HS-27A (cell line): ENCODE measurements at regions not wholly inside any gene's neighbourhood (a gene's known extent, or its start where the extent isn't known, plus 50 kb on each side); places are given as distances from the start of the nearest gene placed in this dataset.

Experiments
- DNase-seq: peaks from one replicate; pipeline ENCODE4 v3.0.0-alpha.2; 2012; ENCODE audit warnings: low read depth, missing footprints

DNA sequence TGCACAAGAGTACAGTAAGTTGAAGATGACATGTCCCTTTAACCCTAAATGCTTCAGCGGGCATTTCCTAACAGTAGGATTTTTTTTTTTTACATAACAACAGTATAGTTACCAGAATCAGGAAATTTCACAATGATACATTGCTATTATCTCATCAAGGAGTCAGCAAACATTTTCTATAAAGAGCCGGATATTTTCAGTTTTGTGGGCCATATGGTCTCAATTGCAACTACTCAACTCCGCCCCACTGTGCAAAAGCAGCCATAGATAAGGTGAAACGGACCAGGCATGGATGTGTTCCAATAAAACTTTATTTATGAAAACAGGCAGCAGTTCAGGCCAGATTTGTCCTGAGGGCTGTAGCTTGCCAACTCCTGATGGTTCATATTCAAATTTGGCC is 130.6 kb downstream of the SMAD6 start:
- DNase-seq, result no peak

DNA sequence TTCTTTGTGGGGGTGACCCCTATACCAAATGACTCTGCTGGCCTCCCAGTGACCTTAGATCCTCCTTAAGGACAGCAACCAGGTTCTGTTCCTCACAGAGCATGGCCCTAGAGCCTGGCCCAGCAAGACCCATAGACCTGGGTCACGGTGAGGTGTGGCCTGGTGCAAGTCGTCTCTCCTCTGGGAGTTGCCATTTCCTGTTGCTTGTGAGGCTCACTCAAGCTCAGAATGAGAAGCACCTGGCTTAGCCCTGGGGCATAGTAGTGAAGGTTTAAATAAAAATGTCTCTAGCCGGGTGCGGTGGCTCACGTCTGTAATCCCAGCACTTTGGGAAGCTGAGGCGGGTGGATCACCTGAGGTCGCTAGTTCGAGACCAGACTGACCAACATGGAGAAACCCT is 131.3 kb downstream of the SMAD6 start:
- DNase-seq, result no peak

DNA sequence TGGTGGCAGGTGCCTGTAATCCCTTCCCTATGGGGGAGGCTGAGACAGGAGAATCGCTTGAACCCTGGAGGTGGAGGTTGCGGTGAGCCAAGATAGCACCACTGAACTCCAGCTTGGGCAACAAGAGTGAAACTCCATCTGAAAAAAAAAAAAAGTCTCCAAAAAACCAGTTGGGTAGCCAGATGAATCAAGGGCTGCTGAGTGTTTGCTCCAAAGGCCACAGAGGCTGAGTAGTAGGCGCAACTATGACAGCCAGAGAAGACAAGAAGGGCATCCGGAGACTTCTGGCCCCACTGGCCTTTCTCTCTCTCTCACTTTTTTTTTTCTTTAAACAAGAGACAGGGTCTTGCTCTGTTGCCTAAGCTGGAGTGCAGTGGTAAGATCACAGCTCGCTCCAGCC is 131.8 kb downstream of the SMAD6 start:
- no peak for DNase-seq

DNA sequence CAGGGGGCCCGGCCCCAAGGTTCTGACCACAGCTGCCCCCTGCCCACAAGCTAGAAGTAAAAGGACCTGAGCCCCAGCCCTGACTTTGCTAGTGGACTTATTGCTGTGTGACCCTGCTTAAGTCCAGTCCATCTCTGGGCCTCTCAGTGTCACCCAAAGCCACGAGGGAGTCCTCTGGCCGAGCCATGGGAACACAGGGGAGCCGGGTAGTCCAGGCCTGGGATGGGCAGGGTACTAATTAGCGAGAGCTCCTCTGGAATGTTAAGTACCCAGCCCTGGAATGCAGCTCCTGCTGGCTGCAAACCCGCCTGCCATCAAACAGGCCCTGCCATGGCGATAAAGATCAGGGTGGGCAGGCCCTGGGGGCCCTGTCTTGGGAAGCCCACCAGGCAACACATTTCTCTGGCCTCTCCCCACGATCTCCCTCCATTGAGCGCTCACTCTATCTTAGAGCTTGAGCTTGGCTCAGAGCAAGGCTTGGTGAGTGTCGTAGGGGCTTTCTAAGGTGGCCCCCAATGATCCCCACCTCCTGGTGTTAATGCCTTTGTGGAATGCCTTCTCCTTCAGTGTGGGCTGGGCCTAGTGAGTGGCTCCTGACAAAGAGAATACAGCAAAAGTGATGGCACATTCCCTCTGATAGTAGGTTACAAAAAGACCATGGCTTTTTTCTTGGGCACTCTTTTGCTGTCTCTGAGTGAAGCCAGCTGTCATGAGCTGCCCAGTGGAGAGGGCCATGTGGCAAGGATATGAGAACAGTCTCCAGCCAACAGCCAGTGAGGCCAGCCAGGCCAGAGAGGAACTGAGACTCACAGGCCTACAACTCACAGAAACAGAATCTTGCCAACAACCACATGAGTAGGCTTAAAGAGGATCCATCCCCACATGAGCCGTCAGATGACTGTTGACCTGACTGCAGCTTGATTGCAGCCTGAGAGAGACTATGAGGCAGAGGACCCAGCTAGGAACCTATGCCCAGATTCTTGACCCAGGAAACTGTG is 133.1 kb downstream of the SMAD6 start:
- DNase-seq, result no peak

DNA sequence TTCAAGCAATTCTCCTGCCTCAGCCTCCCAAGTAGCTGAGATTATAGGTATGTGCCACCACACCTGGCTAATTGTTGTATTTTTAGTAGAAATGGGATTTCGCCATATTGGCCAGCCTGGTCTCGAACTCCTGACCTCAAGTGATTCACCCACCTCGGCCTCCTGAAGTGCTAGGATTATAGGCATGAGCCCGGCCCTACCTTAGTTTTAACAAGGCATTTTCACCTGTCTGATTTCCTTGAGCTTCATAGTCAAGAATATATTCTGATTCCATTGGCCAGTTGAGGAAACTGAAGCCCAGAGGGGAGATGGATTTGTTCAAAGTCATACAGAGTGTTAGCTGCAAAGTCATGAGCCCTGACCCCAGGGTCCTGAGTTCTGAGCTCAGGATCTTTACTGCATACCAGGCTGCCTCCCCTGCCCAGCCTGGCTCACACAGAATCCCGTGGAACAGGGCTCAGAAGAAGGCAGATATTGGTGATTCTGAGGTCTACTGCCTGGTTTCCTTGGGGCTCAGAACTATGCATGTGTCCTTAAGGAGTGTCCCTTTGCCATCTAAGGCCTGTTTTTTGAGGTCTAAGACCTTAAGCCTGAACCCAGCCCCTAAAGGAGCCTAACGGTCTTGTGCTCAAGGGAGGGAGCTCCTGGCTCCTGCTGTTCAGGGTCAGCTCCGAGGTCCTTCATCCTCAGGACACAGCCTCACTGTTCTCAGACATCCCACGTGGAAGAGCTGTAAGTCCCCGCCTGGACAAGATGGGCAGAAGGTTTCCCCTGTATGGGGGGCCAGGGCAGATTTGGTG is 134.4 kb downstream of the SMAD6 start:
- no peak for DNase-seq

DNA sequence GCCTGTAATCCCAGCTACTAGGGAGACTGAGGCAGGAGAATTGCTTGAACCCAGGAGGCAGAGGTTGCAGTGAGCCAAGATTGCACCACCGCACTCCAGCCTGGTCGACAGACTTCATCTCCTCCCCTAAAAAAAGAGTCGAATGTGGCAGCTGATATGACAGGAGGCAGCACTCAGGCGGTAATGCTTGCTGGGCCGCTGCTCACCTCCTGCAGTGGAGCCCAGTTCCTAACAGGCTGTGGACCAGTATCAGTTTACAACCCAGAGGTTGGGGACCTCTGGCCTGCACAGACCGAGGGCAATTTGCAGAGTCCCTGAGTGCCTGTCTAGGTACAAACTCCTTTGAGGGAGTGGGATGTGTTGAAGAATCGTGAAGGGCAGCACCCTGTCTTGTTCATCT is 136.2 kb downstream of the SMAD6 start:
- no peak for DNase-seq

DNA sequence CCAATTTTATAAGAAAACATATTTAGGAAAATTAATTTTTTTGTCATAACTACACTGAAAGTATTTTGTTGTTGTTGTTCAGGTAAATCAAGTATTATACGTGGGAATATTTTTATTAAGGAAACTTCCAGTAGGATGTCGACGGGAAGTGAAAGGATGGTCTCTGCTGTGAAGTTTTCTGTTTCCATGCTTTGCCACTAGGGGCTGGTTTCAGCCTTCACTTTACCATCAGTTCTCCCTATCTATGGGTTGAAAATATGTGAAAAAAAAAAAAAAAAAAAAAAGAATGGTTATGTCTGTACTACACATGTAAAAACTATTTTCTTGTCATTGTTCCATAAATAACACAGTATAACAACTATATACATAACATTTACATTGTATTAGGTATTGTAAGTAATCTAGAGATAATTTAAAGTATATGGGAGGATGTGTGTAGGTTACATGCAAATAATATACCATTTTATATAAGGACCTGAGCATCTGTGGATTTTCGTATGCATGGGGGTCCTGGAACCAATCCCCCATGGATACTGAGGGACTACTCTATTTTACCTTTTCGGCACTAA is 136.7 kb downstream of the SMAD6 start:
- DNase-seq, result no peak

DNA sequence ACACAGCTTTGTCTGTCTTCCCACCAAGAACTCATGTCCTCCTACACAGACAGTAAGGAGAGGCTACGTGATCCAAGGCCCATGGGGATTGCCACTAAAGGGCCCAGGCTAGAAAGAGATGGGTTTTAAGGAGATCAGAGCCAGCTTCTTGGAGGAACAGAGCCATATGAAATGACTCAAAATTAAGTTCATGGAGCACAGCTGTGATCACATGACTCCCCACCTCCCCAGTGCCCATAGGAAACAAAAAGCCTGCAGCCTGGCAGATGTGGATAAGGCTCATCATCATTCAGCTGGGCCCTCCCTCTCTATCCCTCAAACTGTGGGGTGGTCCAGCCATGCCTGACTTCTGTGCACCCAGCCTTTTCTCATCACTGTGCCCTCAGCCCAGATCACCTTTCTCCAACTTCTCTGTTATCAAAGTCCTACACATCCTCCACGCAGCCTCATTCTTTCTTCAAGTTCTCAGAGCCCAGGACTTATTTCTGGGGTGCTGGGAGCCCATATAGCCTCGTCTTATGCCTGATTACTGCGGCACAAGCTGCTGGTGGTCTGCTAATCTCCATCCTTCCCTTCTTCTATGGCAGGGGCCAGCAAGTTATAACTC is 137.6 kb downstream of the SMAD6 start:
- no peak for DNase-seq

DNA sequence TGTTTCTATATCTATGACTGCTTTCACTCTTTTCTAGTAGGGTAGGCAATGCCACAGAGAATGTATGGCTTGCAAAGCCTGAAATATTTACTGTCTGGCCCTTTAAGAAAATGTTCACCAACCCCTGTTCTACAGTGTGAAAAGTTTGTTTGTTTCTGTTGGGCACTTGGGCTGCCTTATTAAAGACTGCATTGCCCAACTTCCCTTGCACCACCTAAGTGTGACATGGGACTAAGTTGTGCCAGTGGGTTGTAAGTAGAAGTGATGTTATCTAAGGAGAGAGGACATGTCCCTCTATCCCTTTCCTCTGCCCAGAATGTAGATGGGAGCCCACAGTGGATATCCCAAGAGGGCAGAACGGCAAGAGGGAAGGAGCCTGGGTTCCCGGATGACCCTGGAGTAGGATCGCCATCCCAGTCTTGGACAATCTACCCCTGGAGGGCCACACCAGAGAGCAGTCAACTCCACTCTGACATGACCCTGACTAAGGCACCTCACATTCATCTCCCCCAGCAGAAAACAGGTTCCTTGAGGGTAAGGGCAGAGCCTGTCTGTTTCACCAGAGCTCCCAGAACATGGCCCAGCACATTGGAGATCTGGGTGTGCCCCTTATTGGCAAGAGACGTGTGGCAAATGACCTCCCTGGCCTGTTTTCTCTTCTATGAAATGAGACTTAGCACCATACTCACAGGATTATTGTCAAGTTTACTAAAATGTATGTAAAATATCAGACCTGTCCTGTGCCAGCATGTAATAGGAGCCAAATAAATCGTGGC is 138.8 kb downstream of the SMAD6 start:
- DNase-seq, result no peak

DNA sequence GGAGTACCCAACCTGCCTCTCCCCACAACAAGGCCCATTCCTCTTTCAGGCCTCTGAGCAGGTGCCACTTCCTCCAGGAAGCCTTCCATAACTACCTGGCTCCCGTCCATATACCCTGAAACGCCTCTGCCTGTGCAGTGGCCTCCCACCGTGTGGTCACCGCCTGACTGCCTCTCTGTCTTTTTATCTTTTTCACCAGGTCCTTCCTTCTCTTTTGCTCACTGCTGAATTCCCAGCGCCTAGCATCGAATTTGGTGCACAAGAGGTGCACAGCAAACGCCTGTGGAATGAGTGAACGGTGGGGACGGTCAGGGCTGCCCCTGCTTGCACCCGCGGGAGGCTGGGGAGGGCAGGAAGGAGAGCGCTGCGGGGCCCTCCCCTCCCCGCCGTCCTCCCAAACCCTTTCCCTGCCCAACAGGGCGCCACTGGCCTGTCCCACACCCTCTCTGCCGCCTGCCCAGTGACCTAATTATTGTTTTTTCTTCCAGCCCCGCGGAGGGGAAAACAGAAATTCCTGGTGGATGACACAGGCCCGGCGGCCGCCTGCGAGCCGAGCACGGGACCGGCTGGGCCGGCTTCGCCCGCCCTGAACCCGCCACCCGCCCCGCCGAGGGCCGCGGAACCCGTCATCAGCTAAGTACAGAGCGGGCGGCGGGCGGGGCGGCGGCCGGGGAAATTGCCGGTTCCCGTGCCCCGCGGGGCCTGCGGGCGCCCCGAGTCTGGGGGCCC is 140.1 kb downstream of the SMAD6 start:
- peak; percentile 94 for DNase-seq

DNA sequence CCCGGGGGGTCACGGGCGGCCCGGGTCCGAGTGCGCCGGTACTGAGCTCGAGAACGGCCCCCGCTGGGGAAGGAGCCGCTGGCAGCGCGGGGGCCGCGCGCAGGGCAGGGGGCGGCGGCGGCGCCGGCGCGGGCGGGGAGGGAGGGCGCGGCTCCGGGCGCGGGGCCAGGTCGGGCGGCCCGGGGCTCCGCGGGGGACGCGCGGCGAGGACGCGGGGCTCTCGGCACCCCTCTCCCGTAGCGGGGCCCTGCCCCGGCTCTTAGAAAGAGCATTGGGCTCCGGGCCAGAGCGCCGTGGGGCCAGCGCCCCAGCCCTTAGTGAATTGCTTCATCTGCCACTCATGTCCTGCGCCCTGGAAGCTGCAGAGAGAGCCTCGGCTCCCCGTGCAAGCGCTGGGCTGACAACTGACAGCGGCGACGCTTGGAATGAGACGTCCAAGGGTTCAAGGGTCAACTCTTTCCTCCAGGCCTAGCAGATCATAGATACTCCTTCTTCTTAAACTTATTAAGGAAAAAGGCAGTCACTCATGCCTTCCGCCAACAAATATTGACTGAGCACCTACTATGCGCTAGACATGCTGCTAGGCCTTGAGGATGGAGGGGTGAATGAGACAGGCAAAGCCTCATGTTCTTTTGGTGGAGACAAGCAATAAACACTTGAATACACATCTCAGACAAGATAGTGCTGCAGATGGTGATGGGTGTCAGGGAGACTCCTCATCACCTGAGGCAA is 140.8 kb downstream of the SMAD6 start:
- peak; percentile 58 for DNase-seq

DNA sequence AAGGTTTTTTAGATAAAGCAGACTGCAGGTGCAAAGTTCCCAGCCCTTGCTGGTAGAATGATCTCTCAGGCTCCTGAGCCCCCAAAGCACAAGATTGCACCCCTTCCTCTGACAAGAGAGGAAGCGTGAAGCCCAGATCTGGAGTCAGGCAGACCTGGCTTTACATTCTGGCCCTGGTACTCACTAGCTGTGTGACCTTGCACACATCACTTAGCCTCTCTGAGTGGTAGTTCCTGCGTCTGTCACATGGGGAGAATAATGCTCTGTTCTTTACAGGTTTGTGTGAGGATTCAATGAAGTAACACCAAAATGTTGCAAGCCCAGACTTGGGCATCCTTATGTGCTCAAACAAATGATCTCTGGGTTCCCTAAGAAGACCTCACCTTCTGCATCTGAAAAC is 141.5 kb downstream of the SMAD6 start:
- DNase-seq, result no peak

DNA sequence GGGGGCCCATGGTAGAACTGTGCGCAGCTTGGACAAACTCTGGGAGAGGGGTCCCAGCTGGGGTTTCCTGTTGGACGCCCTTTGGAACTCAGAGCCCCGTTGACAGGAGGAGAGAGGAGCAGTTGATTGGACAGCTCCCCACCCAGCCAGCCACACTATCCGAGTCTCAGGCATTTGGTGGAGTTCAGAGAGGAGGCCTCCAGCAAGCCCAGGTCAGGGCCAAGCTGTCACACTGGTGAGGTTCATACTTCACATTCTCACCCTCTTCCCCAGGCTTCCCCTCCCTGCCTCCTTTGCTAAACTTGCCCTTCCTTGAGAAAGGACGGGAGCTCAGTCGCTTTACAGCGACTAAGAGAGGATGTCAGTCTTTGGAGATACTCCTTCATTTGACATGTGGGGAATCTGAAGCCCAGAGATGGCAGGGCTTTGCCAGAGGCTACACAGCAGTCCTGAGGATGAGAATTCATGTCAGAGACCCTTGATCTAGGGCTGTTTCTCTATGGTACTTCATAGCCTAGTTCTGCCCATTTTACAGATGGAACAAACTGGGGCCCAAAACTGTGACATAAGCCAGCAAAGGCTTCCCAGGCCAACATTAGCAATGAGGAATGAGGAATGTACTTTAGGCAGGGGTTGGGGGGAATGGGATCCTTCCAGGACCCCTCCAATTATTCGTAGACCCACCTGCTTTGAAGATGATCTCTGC is 142.2 kb downstream of the SMAD6 start:
- DNase-seq, result no peak

DNA sequence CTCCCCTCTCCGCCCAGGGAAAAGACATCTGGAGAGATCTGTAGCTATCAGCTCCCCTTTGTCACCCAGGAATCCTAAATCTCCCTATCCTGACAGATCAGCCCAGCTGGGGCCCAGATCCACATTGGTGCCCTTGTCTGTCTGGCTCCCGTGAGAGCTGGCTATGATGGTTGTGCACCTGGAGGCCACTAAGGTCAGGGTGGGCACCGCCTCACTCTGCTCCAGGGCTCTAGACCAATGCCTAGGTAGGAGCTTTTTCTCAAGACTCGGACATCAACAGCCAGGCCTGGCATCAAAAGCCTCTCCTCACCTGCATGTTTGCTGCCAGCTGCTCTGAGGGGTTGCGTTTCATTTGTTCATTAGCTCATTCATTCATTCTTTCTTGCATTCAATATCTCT is 142.7 kb downstream of the SMAD6 start:
- DNase-seq, result no peak

DNA sequence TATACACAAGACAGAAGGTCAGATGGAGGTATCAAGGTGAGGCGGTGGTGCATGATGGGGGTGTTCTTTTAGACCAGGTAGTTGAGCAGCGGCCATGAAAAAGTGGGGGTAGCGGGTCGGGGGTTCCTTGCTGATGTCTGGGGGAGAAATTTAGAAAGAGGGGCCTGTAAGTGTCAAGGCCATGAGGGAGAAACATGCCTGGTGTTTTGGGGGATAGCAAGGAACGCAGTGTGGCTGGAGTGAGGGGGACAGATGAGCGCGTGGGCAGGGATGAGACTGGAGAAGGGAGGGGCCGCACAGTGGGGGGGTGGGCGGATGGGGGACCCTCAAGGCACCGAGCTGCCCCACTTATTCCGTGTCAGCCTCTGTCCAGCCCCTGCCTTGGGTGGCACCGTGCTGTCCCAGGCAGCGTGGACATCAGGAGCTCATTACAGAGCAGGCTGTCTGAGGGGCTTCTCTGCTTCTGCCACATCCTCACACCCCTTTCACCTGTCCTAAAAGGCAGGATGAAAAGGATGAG is 143.3 kb downstream of the SMAD6 start:
- no peak for DNase-seq

DNA sequence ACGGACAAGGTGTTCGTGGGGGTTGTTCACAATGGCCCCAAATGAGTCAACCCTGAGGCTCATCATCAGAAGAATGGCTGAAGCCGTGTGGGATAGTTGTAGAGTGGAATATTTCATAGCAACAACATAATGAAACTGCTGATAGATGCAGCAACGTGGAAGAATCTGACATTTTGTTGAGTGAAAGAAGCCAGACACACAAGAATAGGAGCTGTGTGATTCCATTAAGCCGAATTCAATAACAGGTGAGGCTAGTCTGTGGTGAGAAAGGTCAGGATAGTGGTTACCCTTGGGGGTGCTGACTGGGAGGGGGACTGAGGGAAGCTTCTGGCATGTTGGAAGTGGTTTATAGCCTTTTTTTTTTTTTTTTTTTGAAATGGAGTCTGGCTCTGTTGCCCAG is 144.0 kb downstream of the SMAD6 start:
- no peak for DNase-seq

DNA sequence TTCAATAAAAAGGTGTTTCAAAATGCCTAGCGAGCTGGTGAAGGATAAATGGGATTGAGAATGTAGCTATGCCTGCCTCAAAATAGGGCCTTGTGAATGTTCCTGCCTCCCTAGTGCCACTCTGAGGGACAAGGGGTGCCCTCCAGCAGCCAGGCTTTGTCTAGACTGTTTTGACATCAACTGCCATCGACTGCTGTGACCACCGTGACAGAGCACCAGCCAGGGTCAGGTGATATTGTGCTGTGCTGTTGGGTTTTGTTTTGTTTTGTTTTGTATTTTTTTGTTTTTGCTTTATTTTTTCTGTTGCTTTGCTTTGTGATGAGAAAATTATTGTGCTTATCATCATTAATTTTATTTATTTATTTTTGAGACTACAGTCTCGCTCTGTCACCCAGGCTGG is 144.8 kb downstream of the SMAD6 start:
- DNase-seq, result no peak

DNA sequence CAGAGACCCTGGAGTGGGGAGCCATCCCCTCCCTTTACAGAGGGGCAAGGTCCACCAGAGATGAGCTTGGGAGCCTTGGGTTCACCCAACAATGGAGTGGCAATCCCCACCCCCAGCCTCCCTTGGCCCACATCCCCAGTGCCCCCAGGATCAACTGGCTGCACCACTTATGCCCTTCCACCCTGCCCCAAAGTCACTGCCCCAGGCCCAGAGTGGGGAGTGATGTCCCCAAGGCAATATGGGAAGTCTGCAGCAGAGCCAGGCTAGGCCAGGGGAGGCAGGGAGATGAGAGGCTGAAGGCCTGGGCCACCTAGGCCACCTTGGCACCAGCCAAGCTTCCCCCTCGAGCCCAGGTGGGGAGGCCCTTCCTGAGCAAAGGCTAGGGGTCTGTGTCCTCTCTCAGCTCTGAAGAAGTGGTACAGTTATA is 145.5 kb downstream of the SMAD6 start:
- DNase-seq, result no peak

DNA sequence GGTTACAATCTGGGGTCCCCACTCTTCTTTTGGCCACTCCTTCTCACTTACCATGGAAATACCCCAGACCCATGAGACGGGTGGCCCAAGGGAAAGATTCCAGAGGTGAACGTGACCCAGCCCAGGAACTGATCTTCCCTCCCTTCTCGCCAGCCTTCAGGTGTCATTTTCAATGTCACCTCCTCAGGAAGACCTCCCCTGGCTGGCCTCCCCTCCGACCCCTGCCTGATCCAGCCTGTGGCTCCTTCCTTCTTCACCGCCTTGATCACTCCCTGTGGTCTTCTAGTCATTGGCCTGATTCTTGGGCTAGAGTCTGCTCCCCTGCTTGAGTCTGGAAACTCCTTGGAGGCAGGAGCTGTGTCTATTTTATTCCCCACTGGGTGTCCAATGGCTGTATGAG is 146.1 kb downstream of the SMAD6 start:
- no peak for DNase-seq
